DMS79 (cell line): ENCODE measurements at regions not wholly inside any gene's neighbourhood (a gene's known extent, or its start where the extent isn't known, plus 50 kb on each side); places are given as distances from the start of the nearest gene placed in this dataset.

Experiments used
- DNase-seq: peaks from one replicate; lab custom pipeline; 2025; lab: John Stamatoyannopoulos, UW

GRCh38 chr1:36687312-36687711 lies 204.6 kb upstream of the CSF3R start:
- no peak for DNase-seq

- DNase-seq = no peak
Observed at GRCh38 chr1:36675931-36676562, 193.3 kb upstream of the CSF3R start.

- DNase-seq = no peak
Observed at GRCh38 chr1:36675106-36675505, 192.4 kb upstream of the CSF3R start.

- no peak for DNase-seq
Observed at GRCh38 chr1:36673202-36673601, 190.5 kb upstream of the CSF3R start.

GRCh38 chr1:36669262-36669661 lies 186.5 kb upstream of the CSF3R start:
- DNase-seq = no peak

GRCh38 chr1:36667836-36668235 lies 185.1 kb upstream of the CSF3R start:
- DNase-seq = no peak

- no peak for DNase-seq
Observed at GRCh38 chr1:36667256-36667655, 184.5 kb upstream of the CSF3R start.

GRCh38 chr1:36665478-36666080 lies 182.9 kb upstream of the CSF3R start:
- DNase-seq = no peak

GRCh38 chr1:36664571-36665287 lies 182.0 kb upstream of the CSF3R start:
- no peak for DNase-seq

GRCh38 chr1:36663772-36664430 lies 181.2 kb upstream of the CSF3R start:
- DNase-seq = no peak

GRCh38 chr1:36658838-36659237 lies 176.1 kb upstream of the CSF3R start:
- no peak for DNase-seq

GRCh38 chr1:36657826-36658225 lies 175.1 kb upstream of the CSF3R start:
- no peak for DNase-seq

- no peak for DNase-seq
Observed at GRCh38 chr1:36656838-36657237, 174.1 kb upstream of the CSF3R start.

GRCh38 chr1:36656271-36656670 lies 173.6 kb upstream of the CSF3R start:
- DNase-seq = no peak

- no peak for DNase-seq
Observed at GRCh38 chr1:36654586-36654985, 171.9 kb upstream of the CSF3R start.

GRCh38 chr1:36653850-36654249 lies 171.1 kb upstream of the CSF3R start:
- peak; percentile 72 for DNase-seq

- DNase-seq = no peak
Observed at GRCh38 chr1:36652586-36652985, 169.9 kb upstream of the CSF3R start.

GRCh38 chr1:36652011-36652410 lies 169.3 kb upstream of the CSF3R start:
- peak; percentile 22 for DNase-seq

- DNase-seq = no peak
Observed at GRCh38 chr1:36651176-36651910, 168.6 kb upstream of the CSF3R start.

- no peak for DNase-seq
Observed at GRCh38 chr1:36650200-36651065, 167.7 kb upstream of the CSF3R start.

GRCh38 chr1:36645867-36646266 lies 163.2 kb upstream of the CSF3R start:
- no peak for DNase-seq
